Fibroblast of lung (primary cell): ENCODE measurements at regions not wholly inside any gene's neighbourhood (a gene's known extent, or its start where the extent isn't known, plus 50 kb on each side); places are given as distances from the start of the nearest gene placed in this dataset.

Source experiments
- DNase-seq, 2 donors: peaks; one replicate each; pipeline versions ENCODE4 v3.0.0 to v3.0.0-alpha.2; 2010; ENCODE audit warnings: low read depth in 2 of 2
- H2AFZ ChIP-seq: 2 replicates; pipeline ENCODE4 v1.5.1; 2012; ENCODE audit warnings: low read length, control low read depth, inconsistent platforms
- H3K27ac ChIP-seq: 2 replicates; pipeline ENCODE4 v1.5.1; 2011; ENCODE audit warnings: low read length, control low read depth; ENCODE audit not compliant: insufficient read depth
- H3K27me3 ChIP-seq: 2 replicates; pipeline ENCODE4 v1.5.1; 2011; ENCODE audit warnings: mild to moderate bottlenecking, low read length; ENCODE audit not compliant: control insufficient read depth, insufficient read depth
- H3K36me3 ChIP-seq: 2 replicates; pipeline ENCODE4 v1.5.1; 2011; ENCODE audit warnings: low read length; ENCODE audit not compliant: control insufficient read depth, insufficient read depth
- H3K4me1 ChIP-seq: 2 replicates; pipeline ENCODE4 v1.5.1; 2011; ENCODE audit warnings: low read length; ENCODE audit not compliant: control insufficient read depth, insufficient read depth; ENCODE audit errors: extremely low read depth
- H3K4me2 ChIP-seq: 2 replicates; pipeline ENCODE4 v1.5.1; 2011; ENCODE audit warnings: low read length, control low read depth; ENCODE audit not compliant: insufficient read depth; ENCODE audit errors: extremely low read depth
- H3K4me3 ChIP-seq, 4 experiments: fragments of 200-600 bp in 1 of 4; sonication (generic) in 1 of 4; replicated peaks in 1 of 4; 2 replicates each; pipeline ENCODE4 v1.5.1; 2011 to 2016; ENCODE audit warnings: low read length in 4 of 4, low read depth in 3 of 4, mild to moderate bottlenecking in 3 of 4, control low read depth in 2 of 4, inconsistent platforms in 1 of 4, mixed read lengths in 1 of 4; ENCODE audit not compliant: insufficient read depth in 1 of 4; ENCODE audit errors: control extremely low read depth in 1 of 4
- H3K79me2 ChIP-seq: 2 replicates; pipeline ENCODE4 v1.5.1; 2012; ENCODE audit warnings: mild to moderate bottlenecking, low read length, inconsistent platforms; ENCODE audit not compliant: control insufficient read depth, insufficient read depth
- H3K9ac ChIP-seq: 2 replicates; pipeline ENCODE4 v1.5.1; 2011; ENCODE audit warnings: mild to moderate bottlenecking, low read length, control low read depth; ENCODE audit not compliant: insufficient read depth
- H3K9me3 ChIP-seq: 2 replicates; pipeline ENCODE4 v1.5.1; 2012; ENCODE audit warnings: low read depth, low read length; ENCODE audit not compliant: control insufficient read depth, insufficient read depth
- H4K20me1 ChIP-seq: 2 replicates; pipeline ENCODE4 v1.5.1; 2011; ENCODE audit warnings: low read length; ENCODE audit not compliant: control insufficient read depth, insufficient read depth; ENCODE audit errors: extremely low read depth
- EZH2 ChIP-seq: IDR thresholded peaks from 2 replicates; pipeline ENCODE4 v1.5.1; 2012; ENCODE audit warnings: low read length, control low read depth, mild to moderate bottlenecking; ENCODE audit errors: missing control alignments
- TF ChIP-seq, protein P1 (sequence below), 2 donors: IDR thresholded peaks in 1 of 2; conservative IDR thresholded peaks in 1 of 2; 1 replicate in 1 of 2; 2 replicates in 1 of 2; pipeline ENCODE4 v1.5.1; 2011 to 2012; ENCODE audit warnings: low read length in 2 of 2, control low read depth in 1 of 2, inconsistent platforms in 1 of 2, low read depth in 1 of 2, mild to moderate bottlenecking in 1 of 2

DNA sequence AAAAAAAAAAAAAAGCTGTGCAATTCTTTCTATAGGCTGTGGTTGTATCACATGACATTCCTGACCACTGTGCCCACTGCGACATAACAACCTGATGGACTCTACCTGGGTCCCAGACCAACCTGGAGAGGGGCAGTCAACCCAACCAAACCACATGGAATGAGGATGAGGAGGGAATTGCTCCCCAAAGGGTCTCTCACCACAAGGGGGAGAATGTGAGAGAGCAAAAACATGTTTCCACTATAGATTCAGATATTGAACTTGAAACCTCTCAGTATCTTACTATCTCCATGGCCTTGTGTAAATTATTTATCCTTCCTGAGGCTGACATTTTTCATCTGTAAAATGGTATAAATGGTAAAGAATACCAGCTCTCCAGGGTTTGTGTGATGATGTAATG lies 66.9 kb upstream of the SV2C start:
- H3K4me2 ChIP-seq = no peak overlapping the region
- H3K36me3 ChIP-seq = no peaks in the 10 kb centered on the region
- H4K20me1 ChIP-seq = no peaks in the 10 kb centered on the region
- no peaks in the 10 kb centered on the region for H3K9me3 ChIP-seq
- H3K27me3 ChIP-seq = no peaks in the 10 kb centered on the region
- no peak overlapping the region for H3K9ac ChIP-seq
- H3K4me1 ChIP-seq = no peaks in the 10 kb centered on the region
- no peak overlapping the region for H3K4me3 ChIP-seq
- no peaks in the 10 kb centered on the region for H3K79me2 ChIP-seq
- no peak overlapping the region for H3K27ac ChIP-seq
- DNase-seq = no peak
- no peak for TF ChIP-seq EZH2
- TF ChIP-seq, protein P1, sequence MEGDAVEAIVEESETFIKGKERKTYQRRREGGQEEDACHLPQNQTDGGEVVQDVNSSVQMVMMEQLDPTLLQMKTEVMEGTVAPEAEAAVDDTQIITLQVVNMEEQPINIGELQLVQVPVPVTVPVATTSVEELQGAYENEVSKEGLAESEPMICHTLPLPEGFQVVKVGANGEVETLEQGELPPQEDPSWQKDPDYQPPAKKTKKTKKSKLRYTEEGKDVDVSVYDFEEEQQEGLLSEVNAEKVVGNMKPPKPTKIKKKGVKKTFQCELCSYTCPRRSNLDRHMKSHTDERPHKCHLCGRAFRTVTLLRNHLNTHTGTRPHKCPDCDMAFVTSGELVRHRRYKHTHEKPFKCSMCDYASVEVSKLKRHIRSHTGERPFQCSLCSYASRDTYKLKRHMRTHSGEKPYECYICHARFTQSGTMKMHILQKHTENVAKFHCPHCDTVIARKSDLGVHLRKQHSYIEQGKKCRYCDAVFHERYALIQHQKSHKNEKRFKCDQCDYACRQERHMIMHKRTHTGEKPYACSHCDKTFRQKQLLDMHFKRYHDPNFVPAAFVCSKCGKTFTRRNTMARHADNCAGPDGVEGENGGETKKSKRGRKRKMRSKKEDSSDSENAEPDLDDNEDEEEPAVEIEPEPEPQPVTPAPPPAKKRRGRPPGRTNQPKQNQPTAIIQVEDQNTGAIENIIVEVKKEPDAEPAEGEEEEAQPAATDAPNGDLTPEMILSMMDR (conservative IDR thresholded peaks at IDR 0.05 in 1 of 2, IDR thresholded peaks at IDR 0.05 in 1 of 2; ENCODE audit: low read depth in 1 of 2, low read length in 2 of 2) = no peak
- H2AFZ ChIP-seq = no peak overlapping the region

DNA sequence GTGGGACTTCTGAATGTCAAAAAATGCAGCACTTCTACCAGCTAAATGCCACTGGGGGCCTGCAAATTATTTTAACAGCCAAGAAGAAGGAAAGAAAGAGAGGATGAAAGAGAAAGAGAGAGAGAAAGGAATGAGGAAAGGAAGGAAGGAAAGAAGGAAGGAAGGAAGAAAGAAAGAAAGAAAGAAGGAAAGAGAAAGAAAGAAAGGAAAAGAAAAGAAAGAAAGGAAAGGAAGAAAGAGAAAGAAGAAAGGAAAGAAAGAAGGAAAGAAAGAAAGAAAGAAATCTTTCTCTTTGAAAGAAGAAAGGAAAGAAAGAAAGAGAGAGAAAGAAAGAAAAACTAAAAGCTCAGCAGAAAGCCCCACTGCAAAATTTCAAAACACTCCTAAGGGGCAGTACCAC lies 69.2 kb upstream of the SV2C start:
- Histone ChIP-seq H3K9ac (no peak overlapping the region), H3K4me2 (no peak overlapping the region), H3K36me3 (no peaks in the 10 kb centered on the region), H3K27me3 (no peaks in the 10 kb centered on the region), H3K4me1 (no peaks in the 10 kb centered on the region), H4K20me1 (no peaks in the 10 kb centered on the region), H2AFZ (no peak overlapping the region), H3K27ac (no peak overlapping the region), H3K9me3 (no peaks in the 10 kb centered on the region), H3K4me3 (no peak overlapping the region), H3K79me2 (no peaks in the 10 kb centered on the region)
- no peak for TF ChIP-seq EZH2
- TF ChIP-seq, protein P1 (conservative IDR thresholded peaks at IDR 0.05 in 1 of 2, IDR thresholded peaks at IDR 0.05 in 1 of 2; ENCODE audit: low read depth in 1 of 2, low read length in 2 of 2) = no peak
- DNase-seq = no peak

DNA sequence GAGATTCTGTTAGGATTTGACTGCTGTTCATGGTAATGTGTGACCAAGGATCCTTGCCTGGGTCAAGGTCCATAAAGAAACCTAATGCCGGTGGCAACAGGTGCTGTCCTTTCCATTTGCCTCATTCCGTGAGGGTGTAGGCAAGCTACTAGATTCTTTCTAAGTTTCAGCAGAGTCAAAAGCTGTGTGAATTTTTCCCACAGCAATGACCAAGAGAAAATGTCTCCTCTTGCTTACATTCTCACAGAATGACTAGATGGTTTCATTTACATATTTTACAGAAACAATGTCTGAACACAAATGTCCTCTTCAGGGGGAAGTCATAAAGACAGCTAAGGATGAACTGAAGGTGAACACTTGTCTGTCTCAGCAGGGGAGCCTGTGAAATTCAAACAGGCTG lies 75.3 kb upstream of the SV2C start:
- no peak for DNase-seq
- H3K36me3 ChIP-seq = no peaks in the 10 kb centered on the region
- H4K20me1 ChIP-seq = no peaks in the 10 kb centered on the region
- H3K4me1 ChIP-seq = no peaks in the 10 kb centered on the region
- H3K79me2 ChIP-seq = no peaks in the 10 kb centered on the region
- no peak overlapping the region for H3K4me2 ChIP-seq
- H3K4me3 ChIP-seq = no peak overlapping the region
- H3K9me3 ChIP-seq = no peaks in the 10 kb centered on the region
- no peak overlapping the region for H3K9ac ChIP-seq
- H3K27ac ChIP-seq = no peak overlapping the region
- no peak for TF ChIP-seq EZH2
- TF ChIP-seq, protein P1 (conservative IDR thresholded peaks at IDR 0.05 in 1 of 2, IDR thresholded peaks at IDR 0.05 in 1 of 2; ENCODE audit: low read depth in 1 of 2, low read length in 2 of 2) = no peak
- no peak overlapping the region for H2AFZ ChIP-seq
- no peaks in the 10 kb centered on the region for H3K27me3 ChIP-seq
